Heart right ventricle (tissue), 16 donors: ENCODE measurements at regions not wholly inside any gene's neighbourhood (a gene's known extent, or its start where the extent isn't known, plus 50 kb on each side); places are given as distances from the start of the nearest gene placed in this dataset.
"Not testable (repeated sequence)": the region's sequence is repeated elsewhere in the genome, so short reads cannot be mapped to it uniquely, and the experiment has no call there.

Experiments
- ATAC-seq, 8 donors: fragments of 200-7000 bp; cut with Tn5 transposase; one replicate each; pipeline ENCODE4 v1.9.1; 2020; ENCODE audit warnings: mild to moderate bottlenecking in 8 of 8, moderate library complexity in 8 of 8, moderate number of reproducible peaks in 1 of 8
- DNase-seq, 2 donors: peaks; one replicate each; pipeline ENCODE4 v3.0.0-alpha.2; 2020
- H3K27ac ChIP-seq, 10 donors: fragments of 200-600 bp; sonication (generic) in 2 of 10; one replicate each; pipeline versions ENCODE4 v1.5.0 to v1.8.0; 2020 to 2022; ENCODE audit warnings: mild to moderate bottlenecking in 3 of 10
- H3K27me3 ChIP-seq, 7 donors: fragments of 200-600 bp; one replicate each; pipeline ENCODE4 v1.8.0; 2021 to 2022; ENCODE audit warnings: mild to moderate bottlenecking in 2 of 7
- H3K36me3 ChIP-seq, 9 donors: fragments of 200-600 bp; sonication (generic) in 1 of 9; one replicate each; pipeline versions ENCODE4 v1.5.0 to v1.8.0; 2020 to 2022; ENCODE audit warnings: mild to moderate bottlenecking in 2 of 9
- H3K4me1 ChIP-seq, 9 donors: fragments of 200-600 bp; sonication (generic) in 1 of 9; one replicate each; pipeline versions ENCODE4 v1.5.0 to v1.8.0; 2020 to 2022; ENCODE audit warnings: mild to moderate bottlenecking in 4 of 9
- H3K4me3 ChIP-seq, 10 donors: fragments of 200-600 bp; sonication (generic) in 2 of 10; one replicate each; pipeline versions ENCODE4 v1.5.0 to v1.8.0; 2020 to 2022; ENCODE audit warnings: mild to moderate bottlenecking in 7 of 10, moderate library complexity in 2 of 10
- H3K9me3 ChIP-seq, 11 donors: fragments of 200-600 bp in 10 of 11; sonication (generic) in 2 of 11; one replicate each; pipeline versions ENCODE4 v1.5.0 to v1.8.0; 2013 to 2022; ENCODE audit warnings: mild to moderate bottlenecking in 2 of 11, control low read depth in 1 of 11, moderate library complexity in 1 of 11
- CTCF ChIP-seq, 9 donors: fragments of 200-600 bp; sonication (generic) in 2 of 9; IDR thresholded peaks; one replicate each; pipeline versions ENCODE4 v1.5.0 to v1.8.0; 2021 to 2022; ENCODE audit warnings: antibody characterized with exemption in 9 of 9, mild to moderate bottlenecking in 5 of 9, moderate library complexity in 1 of 9
- WGBS, 2 donors: extraction: QIAGEN DNeasy Blood & Tissue Kit; methylation state at CpG; one replicate each; pipeline ENCODE4 v1.1.7; 2013; ENCODE audit warnings: inconsistent platforms in 1 of 2; 5-methylcytosine and 5-hydroxymethylcytosine counted together
- intact Hi-C, 10 donors: fragments of 100-400 bp; cut with DNase I; formaldehyde crosslinking; loops; one replicate each; pipeline versions ENCODE4 v1.11.1 to v1.14.2; 2022
- donor health status: Arrhythmogenic right ventricular cardiomyopathy.
- donor health status: ischemic (EF 13 %, LVEDD 7.1; RV severe dilation, severe dysfunction).
- donor health status: healthy with polysubstance abuse.
- donor health status: DM: no; HTN: yes; CAD: no.
- donor health status: DM: no; HTN: no; CAD: no.
- donor health status: ischemic (EF 25% LVEDD 6.9; RV normal size, moderate dysfunction).
- donor health status: ischemic (EF 25% LVEDD 5.7; RV mildly dilated, moderate dysfunction).
- donor health status: healthy.
- donor health status: DM: yes; HTN: yes; CAD: no.
- donor health status: Ischemic cardiomyopathy.
- donor health status: ischemic (EF 35%, LVEDD 5.7; RV mildly dilated, moderate dysfunction).
- donor health status: nonischemic (EF 11% LVEDD 7.7; RV severe dilation, severe dysfunction).
- donor health status: DM: yes; HTN: yes; CAD: no.
- donor health status: PGD.
- donor health status: ischemic (EF 29% LVEDD 5.4; RV normal size, mild dysfunction).
- donor health status: nonischemic (EF 23%, LVEDD 6.1; RV moderate dilation, normal function).

GRCh38 chr18:60018618-60019462 lies 119.0 kb downstream of the PMAIP1 start:
- H3K27me3 ChIP-seq, result no peaks in the 10 kb centered on the region
- no peak overlapping the region for H3K27ac ChIP-seq
- H3K36me3 ChIP-seq, result no peaks in the 10 kb centered on the region
- 25 to 38% methylated on average over 3 of the region's 3 CpGs for WGBS, 2 donors
- intact Hi-C loops, result no loop called here
- no peak for TF ChIP-seq CTCF (IDR thresholded peaks at IDR 0.05)
- ATAC-seq, result no peak
- H3K4me3 ChIP-seq, result no peak overlapping the region
- no peak for DNase-seq
- no peaks in the 10 kb centered on the region for H3K9me3 ChIP-seq
- H3K4me1 ChIP-seq, result no peaks in the 10 kb centered on the region

- intact Hi-C loops, DNase-seq, H3K9me3 ChIP-seq, H3K27ac ChIP-seq, H3K4me3 ChIP-seq, H3K36me3 ChIP-seq, H3K4me1 ChIP-seq, ATAC-seq, H3K27me3 ChIP-seq: not testable (repeated sequence)
- WGBS, 2 donors, result 84 to 91% methylated on average over 2 of the region's 3 CpGs
These were observed 118.3 kb downstream of the PMAIP1 start for GRCh38 chr18:60018134-60018533.

- no peaks in the 10 kb centered on the region for H3K27me3 ChIP-seq
- H3K4me3 ChIP-seq, result no peak overlapping the region
- TF ChIP-seq CTCF (IDR thresholded peaks at IDR 0.05), result no peak
- 94 to 96% methylated on average over 21 of the region's 22 CpGs for WGBS, 2 donors
- H3K36me3 ChIP-seq, result no peaks in the 10 kb centered on the region
- H3K9me3 ChIP-seq, result peaks cover 0 to 3% (median 0%) of the 10 kb centered on the region in 11 donors
- intact Hi-C loops, result no loop called here
- DNase-seq, result no peak
- no peak overlapping the region for H3K27ac ChIP-seq
- no peak for ATAC-seq
- no peaks in the 10 kb centered on the region for H3K4me1 ChIP-seq
These were observed 117.6 kb downstream of the PMAIP1 start for GRCh38 chr18:60017371-60017770.

GRCh38 chr18:60015826-60016225 lies 116.0 kb downstream of the PMAIP1 start:
- H3K27ac ChIP-seq, H3K4me1 ChIP-seq, H3K4me3 ChIP-seq, H3K36me3 ChIP-seq, intact Hi-C loops, DNase-seq, H3K27me3 ChIP-seq, ATAC-seq: not testable (repeated sequence)
- H3K9me3 ChIP-seq, result peaks cover 0 to 11% (median 0%) of the 10 kb centered on the region in 11 donors

DNA sequence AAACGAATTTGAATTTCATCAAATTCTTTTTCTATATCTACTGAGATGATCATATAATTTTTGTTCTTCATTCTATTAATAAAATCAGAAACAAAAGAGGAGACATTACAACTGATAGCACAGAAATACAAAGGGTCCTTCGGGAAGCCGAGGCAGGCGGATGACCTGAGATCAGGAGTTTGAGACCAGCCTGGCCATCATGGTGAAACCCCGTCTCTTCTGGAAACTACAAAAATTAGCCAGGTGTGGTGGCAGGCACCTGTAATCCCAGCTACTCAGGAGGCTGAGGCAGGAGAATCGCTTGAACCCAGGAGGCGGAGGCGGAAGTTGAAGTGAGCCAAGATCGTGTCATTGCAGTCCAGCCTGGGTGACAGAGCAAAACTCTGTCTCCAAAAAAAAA lies 113.4 kb downstream of the PMAIP1 start:
- H3K4me1 ChIP-seq, H3K36me3 ChIP-seq, H3K27ac ChIP-seq, intact Hi-C loops, H3K4me3 ChIP-seq, DNase-seq, ATAC-seq, H3K27me3 ChIP-seq: not testable (repeated sequence)
- 92% methylated on average over 9 of the region's 9 CpGs for WGBS, 2 donors
- H3K9me3 ChIP-seq, result peaks cover 0 to 11% (median 0%) of the 10 kb centered on the region in 11 donors

DNA sequence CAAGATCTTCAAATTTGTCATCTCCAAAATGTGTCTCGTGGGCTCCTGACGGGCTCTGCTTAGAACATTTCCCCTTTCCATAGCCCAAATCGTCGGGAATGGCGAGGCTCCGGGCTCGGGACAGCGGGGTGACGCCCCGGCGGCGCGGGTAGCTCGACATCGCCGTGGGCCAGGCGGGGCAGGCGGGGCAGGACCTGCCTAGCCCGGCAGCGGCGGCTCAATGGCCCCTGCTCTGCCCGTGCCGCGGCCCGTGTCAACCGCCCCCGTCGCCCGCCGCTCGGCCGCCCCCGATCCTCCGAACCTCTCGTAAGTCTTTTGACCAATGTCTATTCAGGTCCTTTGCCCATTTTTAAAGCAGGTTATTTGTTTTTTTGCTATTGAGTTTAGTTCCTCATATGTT lies 111.2 kb downstream of the PMAIP1 start:
- no peaks in the 10 kb centered on the region for H3K4me1 ChIP-seq
- H3K4me3 ChIP-seq, result no peak overlapping the region
- ATAC-seq, result no peak
- H3K27ac ChIP-seq, result no peak overlapping the region
- no peak for DNase-seq
- H3K27me3 ChIP-seq, result peaks cover 0 to 9% (median 0%) of the 10 kb centered on the region in 7 donors
- peaks cover 0 to 11% (median 0%) of the 10 kb centered on the region in 11 donors for H3K9me3 ChIP-seq
- no peaks in the 10 kb centered on the region for H3K36me3 ChIP-seq
- intact Hi-C loops, result no loop called here
- TF ChIP-seq CTCF (IDR thresholded peaks at IDR 0.05), result no peak
- 96 to 97% methylated on average over 35 of the region's 35 CpGs for WGBS, 2 donors
